HG03025 (cell line): ENCODE measurements at regions not wholly inside any gene's neighbourhood (a gene's known extent, or its start where the extent isn't known, plus 50 kb on each side); places are given as distances from the start of the nearest gene placed in this dataset.

ENCODE experiments used
- ATAC-seq: cut with Tn5 transposase; IDR thresholded peaks from one replicate; pipeline ENCODE4 v1.9.1; 2021; ENCODE audit warnings: mild to moderate bottlenecking, moderate library complexity; ENCODE audit not compliant: unreplicated experiment, low FRiP score

DNA sequence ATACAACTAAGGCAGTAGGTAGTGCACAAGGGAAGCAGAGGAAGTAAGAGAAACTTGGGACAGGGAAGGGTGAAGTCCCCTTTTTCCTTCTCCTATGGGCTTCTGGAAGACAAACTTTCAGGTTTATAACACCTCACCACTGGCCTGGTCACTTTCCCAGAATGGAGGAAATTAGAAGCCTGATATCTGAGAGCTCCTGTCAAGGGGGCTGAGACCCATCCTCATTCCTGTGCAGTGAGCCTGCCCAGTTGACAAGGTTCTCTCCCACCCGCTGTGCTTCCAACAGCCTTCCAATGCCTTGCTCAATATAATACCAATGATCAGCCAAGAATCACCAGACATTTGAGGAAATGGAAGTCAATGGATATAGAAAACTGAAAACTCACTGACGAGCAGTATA lies 100.4 kb upstream of the YPEL5 start:
- no peak for ATAC-seq

DNA sequence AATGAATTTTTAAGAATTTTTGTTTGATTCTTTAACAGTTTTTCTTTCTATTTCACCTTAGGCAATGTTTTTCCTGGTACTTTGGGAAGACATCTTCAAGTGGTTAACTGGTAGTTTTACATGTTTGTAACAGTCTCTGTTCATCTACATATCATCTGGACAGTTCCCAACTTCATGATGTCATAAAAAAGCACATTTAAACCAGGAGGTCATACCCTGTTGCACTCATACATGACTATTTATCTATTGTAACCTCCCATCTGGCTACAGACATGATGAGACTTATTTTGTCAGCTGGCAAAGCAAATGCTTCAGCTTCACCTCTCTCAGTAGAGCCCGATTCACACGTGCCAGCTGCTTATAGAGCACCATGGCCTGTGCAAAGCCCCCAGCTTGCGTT lies 99.8 kb upstream of the YPEL5 start:
- ATAC-seq: no peak

DNA sequence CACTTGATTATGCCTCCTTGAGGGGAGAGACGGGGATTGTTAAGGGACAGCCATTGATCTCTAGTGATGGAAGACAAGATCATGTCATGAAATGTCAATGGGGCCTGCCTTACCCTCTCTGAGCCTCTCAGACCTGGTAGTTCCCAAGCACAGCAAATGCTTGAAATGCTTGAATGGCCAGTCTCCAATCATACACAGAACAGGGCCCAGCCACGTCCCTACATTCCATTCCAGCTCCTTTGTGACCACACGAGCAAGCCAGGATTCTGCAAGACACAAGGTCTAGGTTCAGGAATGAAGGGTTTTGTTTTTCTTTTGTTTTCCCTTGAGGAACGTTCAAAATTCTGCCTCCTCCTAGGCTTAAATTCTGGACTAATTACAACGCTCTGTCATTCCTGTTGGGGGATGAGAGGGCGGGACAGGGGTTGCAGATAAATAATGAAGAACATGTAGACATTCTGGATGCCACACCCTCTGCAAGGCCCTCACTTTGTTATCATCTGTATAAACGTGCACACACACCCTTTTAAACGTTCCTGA lies 98.1 kb upstream of the YPEL5 start:
- ATAC-seq: no peak

DNA sequence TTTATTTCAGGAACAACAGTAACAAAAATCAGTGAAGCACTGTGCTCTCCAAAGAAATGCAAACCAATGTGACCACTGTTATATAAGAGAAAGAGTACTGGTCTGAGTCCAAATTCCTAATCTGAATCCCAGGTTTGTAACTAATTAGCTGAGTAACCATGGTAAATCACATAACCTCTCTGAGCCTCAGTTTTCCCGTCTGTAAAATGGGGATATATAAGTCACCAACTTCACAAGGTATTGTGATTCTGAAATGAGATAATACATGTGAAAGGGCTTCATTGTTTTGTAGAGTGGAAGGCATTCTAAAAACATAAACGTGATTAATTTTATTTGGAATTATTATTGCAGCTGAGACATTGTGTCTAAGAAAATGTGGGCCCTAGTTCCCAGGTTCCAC lies 91.3 kb upstream of the YPEL5 start:
- ATAC-seq: no peak

DNA sequence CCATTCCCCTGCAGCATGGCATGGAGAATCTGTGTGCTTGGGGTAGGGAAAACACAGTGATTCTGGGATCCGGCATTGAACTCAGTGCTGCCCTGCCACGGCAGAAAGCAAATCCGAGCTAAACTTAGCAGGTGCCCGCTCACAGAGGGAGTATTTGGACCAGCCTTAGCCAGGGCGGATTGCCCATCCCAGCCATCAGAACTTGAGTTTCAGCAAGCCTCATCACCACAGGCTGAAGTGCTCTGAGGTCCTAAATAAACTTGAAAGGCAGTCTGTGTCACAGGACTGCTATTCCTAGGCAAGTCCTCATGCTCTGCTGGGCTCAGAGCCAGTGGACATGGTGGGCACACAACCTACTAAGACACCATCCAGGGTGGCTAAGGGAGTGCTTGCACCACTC lies 86.2 kb upstream of the YPEL5 start:
- ATAC-seq: no peak

DNA sequence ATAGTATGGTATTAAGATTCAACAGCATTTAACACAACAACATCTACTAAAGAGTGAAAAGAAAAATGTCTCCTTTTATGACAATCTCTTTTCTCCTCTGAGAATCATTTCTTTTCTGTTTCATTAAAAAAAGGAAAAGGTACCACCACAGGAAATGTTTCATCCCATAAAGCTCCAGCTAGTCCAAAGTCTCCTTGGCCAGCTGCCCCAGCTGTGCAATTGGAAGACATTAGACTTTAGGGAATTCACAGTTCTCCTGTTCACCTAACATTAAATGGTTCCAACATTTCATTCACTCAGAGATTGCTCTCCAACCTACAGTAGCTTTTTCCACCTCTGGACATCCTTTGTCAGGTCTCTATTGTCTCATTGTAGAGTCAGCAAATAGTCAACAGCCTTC lies 78.7 kb upstream of the YPEL5 start:
- ATAC-seq: no peak

DNA sequence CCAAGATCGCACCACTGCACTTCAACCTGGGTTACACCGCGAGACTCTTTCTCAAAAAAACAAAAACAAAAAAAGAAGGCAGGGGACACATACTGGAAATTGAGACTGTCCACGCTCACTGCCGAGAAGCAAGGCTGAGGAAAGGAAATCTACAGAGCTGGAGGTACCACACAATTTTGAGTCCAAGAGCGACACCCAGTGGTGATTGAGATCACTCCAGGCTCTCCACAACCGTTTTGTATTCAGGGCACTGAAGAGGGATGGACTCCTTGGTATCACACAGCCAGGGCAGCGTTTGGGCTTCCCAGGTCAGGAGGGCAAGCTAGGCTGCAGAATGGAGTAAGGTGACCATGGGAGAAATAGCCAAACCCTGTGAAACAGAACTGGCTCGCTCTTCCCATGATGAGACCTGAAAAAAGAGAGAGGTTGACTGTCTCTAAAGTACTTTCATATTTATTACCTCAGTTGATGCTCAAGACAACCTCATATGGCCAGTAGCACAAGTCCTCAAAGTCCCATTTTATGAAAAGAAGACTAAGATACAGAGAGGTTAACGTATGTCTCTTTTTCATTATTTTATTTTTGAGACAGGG lies 74.5 kb upstream of the YPEL5 start:
- ATAC-seq: no peak

DNA sequence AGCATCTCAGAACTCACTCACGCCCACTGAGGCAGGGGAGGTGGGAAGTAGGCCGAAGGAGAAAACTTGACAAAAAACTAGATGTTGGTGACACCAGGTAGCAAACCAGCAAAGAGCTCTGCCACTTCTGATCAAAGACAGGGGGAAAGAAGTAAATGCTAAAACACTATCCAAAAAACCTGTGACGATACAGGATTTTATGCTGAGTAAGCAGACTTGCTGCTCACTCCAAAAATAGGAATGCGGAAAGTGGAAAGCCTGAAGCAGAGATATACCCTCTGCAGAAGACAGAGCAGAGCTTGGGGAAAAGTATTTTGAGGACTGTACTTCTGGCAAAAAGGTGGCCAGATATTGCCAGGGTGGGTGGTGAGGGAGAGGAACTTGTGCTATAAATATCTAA lies 73.3 kb upstream of the YPEL5 start:
- no peak for ATAC-seq

DNA sequence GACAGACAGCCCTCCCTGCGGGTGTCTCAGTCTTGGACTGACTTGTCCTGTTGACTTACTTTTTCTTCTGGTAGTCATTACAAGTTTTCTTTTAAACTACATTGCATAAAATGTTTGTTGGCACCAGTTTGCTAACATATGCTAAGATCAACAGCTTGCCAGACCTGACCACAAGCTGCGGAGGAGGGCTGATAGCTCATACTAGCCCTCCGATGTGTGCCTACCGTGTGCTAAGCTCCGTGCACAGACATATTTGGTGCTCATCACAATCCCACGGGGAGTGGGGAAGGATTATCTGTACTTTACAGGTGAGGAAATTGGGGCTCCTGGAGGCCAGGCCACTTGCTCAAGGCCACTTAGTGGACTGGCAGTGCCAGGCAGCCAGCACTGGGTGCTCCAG lies 72.8 kb upstream of the YPEL5 start:
- no peak for ATAC-seq

DNA sequence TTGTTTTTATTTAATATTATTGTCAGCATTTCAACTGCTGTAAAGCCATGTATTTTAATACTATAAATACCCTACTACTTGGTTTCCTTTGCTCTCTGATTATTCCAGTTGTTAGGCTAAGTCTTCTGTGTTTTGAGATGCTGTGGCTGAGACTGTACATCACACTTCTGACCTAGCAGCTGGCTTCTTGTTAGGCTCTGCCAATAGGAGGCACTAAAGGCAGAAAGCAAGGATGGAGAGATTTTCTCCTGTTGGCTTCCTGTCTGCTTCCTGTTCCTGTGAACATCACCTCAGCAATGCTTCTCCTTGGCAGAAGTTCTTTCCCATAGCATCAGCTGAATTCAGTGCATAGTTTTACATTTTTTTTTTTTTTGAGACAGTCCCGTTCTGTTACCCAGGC lies 68.3 kb upstream of the YPEL5 start:
- no peak for ATAC-seq

DNA sequence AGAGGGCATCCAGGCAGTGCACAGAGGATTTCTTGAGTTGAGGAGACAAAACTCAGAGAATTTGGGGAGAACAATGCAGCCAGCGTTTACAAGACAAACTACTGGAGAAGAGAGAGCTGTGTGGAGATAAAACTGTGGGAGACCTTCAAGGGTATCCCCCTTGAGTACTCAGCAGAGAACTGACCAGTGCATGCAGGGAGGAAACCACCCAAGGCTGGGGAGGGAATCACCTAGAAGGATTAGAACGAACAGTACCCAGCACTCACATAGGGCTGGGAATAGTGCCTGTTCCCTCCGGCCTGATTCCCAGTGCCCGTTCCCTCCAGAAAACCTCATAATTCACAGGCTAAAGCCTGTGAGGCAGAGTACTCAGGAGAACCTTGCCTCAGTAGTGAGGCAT lies 61.9 kb upstream of the YPEL5 start:
- no peak for ATAC-seq

DNA sequence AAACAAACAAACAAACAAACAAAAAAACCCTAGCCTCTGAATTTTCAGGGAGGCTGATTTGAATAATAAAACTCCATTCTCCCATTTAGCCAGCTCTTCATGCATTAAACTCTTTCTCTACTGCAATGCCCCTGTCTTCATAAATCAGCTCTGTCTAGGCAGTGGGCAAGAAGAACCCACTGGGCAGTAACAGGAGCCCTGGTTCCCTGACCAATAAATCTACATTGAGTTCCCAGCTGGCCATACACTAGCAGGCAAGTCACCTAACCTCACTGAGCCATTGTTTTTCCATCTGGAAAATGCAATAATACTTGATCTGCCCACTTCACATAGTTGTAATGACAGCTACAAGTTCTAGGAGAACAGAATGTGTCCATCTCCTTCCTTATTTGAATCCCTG lies 57.6 kb upstream of the YPEL5 start:
- no peak for ATAC-seq

DNA sequence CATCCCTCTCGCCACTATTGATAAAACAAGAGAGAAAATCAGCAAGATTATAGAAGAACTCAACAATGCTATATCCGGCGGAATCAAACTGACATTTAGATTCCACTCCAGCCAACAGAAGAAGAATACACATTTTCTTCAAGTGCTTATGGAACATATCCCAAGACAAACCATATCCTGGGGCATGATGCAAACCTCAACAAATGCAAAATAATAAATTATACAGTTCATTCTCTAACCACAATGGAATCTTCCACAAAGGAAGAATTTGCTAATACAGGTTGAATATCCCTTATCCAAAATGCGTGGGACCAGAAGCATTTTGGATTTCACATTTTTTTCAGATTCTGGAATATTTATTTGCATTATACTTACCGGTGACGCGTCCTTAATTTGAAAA lies 51.4 kb upstream of the YPEL5 start:
- ATAC-seq: no peak

DNA sequence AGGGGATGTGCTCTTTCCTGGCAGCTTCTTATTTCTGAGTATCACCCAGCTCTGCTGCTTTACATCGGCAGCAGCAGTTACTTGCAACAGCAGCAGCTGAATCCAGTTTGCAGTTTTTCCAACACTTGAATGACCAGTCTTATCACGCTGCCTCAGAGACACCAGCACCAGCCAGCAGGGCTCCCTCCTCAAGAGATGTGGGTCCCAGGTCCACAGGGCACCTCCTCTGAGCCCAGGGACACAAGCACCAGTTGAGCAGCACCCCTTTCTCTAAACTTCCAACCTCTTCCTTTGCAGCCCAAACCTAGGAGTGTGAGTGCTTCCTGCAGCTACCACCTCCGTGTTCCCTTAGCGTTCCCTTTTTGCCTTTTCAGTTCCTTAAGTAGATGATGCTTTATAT lies 50.4 kb upstream of the YPEL5 start:
- no peak for ATAC-seq
